Cerebellar cortex (tissue), 1 donor: ENCODE measurements at regions not wholly inside any gene's neighbourhood (a gene's known extent, or its start where the extent isn't known, plus 50 kb on each side); places are given as distances from the start of the nearest gene placed in this dataset.

ENCODE experiments used
- DNase-seq: peaks from one replicate; pipeline ENCODE4 v3.0.0-alpha.2; 2015; ENCODE audit warnings: low spot score

DNA sequence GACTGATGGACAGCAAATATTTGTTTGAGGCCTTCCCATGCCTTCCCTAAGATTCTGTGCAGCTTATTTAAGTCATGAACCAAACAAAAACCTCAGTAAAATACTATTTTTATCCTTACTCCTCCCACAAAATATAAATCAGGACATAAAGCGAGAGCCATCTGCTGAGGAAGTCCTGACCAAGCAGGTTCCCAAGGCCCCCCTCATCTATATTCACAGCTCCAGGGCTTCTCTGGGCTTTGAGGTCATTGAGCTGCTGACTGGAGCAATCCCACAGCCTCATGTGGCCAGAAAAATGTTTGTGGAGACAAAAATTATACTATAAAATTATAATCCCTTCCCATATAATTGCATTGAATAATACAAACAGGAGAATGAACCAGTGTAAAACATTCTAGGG, 846.2 kb downstream of the ADGRL2 start:
- DNase-seq, result no peak

GRCh38 chr1:82646336-82646735, 845.6 kb downstream of the ADGRL2 start:
- no peak for DNase-seq

- DNase-seq, result no peak
Observed at GRCh38 chr1:82644186-82644915, 843.6 kb downstream of the ADGRL2 start.

- no peak for DNase-seq
Observed at GRCh38 chr1:82640352-82640751, 839.6 kb downstream of the ADGRL2 start.

GRCh38 chr1:82634266-82634665, 833.5 kb downstream of the ADGRL2 start:
- DNase-seq, result no peak

- no peak for DNase-seq
Observed at GRCh38 chr1:82632155-82632554, 831.4 kb downstream of the ADGRL2 start.

DNA sequence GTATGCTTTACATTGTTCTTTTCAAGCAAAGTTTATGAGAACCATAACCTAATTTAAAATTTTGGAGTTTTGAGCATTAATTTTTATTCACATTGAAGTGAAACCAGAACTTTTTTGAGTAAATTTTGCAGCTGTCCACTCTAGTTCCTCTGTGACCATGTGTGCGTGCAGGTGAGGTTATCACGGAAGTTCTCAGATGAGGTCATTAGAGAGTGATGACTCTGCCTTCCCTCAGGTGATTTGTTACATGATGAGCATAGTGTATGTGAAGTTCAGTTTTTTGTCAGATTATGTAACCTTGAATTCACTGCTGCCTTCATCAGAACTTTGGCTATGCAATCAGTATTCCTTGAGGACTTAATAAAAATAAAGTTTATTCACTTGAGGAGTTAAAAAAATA, 828.2 kb downstream of the ADGRL2 start:
- no peak for DNase-seq

DNA sequence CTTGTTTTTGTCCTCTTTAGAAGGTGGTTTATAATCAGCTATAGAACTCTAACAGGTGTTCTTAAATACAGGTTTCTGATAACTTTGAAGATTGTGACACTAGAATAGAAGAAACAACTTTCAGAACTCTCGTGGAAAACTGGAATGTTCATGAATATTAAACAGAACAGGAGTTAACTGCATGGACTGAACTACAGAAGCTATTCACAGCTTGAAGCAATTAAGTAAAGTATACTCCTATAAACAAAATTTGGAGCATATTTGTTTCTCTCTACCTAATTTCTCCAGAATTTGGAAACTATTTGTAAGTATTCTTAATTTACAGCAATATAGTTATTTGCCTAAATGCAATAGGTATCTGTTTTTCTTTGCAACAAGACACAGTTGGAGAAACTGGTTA, 824.8 kb downstream of the ADGRL2 start:
- no peak for DNase-seq

- DNase-seq, result no peak
Observed at GRCh38 chr1:82621076-82621475, 820.3 kb downstream of the ADGRL2 start.

- no peak for DNase-seq
Observed at GRCh38 chr1:82614090-82614489, 813.4 kb downstream of the ADGRL2 start.

DNA sequence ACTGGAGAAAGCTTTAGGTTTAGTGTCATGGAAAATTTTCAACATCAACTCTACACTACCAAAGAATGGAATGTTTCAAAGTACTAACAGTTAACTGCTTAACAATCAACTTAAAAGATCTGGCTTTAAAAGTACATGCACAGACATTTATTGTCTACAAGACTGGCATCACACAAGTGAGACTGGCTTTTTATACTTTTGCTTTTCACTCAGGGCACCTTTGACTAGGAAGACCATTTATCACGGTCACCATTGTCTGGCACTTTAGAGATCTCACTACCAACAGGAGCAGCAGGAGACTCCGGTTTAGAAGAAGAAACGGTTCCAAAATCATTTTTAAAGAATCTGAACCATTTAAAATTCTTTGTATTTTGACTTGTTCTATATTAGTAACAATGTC, 812.3 kb downstream of the ADGRL2 start:
- DNase-seq, result no peak

GRCh38 chr1:82606546-82606945, 805.8 kb downstream of the ADGRL2 start:
- DNase-seq, result no peak

DNA sequence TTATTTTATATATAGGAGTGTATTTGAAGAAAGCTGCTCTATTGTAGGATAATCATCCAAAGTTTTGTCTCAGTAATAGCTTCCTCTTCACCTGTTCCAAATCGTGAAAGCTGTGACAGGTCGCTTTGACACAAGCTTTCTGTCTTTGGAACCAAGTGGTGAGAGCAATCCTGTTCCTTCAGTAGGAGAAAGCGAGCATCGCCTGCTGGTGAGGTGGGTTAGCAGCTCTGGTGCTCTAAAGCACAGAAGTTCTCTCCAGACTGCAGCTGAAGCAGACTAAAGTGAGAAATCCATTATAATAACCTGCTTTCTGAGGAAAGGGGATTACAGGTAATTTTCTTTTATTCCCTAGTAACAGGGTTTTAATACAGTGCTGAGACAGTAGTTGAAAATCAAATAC, 803.8 kb downstream of the ADGRL2 start:
- DNase-seq, result no peak

GRCh38 chr1:82600314-82600713, 799.6 kb downstream of the ADGRL2 start:
- DNase-seq, result no peak

DNA sequence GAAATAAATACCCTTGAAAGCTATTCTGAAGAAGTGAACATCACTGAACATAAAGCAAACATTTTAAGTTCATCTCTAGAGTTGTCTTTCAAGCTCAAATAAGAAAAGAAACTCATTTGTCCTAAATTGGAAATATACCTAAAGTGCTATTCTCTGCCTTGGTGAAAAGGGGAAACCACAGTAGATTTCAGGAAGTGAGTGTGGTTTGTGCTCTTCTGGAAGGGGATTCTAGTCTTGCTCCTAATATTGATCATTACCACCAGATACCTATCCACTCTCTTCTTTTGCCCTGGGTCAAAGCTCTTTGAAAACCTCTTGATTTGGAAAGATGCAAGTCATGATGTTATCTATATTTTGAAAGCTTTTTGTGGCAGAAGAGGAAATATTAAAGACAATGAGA, 798.1 kb downstream of the ADGRL2 start:
- no peak for DNase-seq

DNA sequence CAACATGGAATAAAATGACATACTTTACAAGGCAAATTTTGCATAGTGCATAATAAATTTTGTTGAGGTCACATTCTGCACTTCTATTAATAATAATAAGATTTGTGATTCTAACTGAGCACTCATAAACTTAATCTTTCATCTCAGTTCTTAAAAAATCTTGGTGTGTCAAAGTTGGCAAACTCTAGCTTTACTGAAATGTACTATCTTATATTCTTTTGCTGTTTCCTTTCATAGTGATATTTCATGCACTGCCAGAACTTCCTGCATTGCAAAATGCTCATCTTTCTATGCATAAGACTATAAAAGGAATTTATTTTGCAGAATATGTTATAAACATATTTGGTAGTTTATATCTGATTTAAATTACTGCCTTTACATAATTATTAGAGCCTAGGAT, 797.6 kb downstream of the ADGRL2 start:
- DNase-seq, result no peak

- DNase-seq, result no peak
Observed at GRCh38 chr1:82597649-82598048, 796.9 kb downstream of the ADGRL2 start.

DNA sequence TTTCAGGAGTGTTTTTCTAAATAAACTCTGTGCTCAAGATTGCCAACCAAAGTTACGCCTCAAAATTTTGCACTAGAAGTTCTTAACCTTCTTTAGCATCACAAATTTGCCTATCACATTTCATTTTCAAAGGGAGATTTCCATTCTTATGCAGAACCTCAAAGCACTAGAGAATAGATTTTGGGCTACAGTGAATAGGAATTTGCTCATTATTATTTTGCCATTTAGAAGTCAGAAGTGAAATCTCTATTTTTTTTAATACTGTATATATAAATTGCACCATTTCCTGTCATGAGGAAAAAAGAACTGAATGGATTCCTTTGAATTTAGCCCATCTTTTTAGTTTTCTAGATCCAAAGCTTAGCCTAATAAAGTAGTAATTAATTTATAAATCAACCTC, 796.4 kb downstream of the ADGRL2 start:
- no peak for DNase-seq

GRCh38 chr1:82593561-82593960, 792.8 kb downstream of the ADGRL2 start:
- no peak for DNase-seq

- no peak for DNase-seq
Observed at GRCh38 chr1:82589588-82589987, 788.9 kb downstream of the ADGRL2 start.

GRCh38 chr1:82587371-82587770, 786.6 kb downstream of the ADGRL2 start:
- DNase-seq, result no peak

DNA sequence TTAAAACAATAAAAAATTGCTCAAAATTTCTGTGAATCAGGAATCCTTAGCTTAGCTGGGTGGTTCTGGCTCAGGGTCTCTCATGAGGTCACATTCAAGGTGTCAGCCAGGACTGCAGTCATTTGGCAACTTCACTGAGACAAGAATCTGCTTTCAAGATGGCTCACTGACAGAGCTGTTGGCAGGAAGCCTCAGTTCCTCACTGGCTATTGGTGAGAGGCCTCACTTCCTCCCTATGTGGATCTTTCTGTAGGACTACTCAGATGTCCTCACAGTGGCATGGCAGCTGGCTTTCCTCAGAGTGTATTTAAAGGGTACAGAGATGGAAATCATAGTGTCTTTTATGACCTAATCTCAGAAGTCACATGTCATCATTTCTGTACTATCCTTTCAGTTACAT, 785.7 kb downstream of the ADGRL2 start:
- no peak for DNase-seq

DNA sequence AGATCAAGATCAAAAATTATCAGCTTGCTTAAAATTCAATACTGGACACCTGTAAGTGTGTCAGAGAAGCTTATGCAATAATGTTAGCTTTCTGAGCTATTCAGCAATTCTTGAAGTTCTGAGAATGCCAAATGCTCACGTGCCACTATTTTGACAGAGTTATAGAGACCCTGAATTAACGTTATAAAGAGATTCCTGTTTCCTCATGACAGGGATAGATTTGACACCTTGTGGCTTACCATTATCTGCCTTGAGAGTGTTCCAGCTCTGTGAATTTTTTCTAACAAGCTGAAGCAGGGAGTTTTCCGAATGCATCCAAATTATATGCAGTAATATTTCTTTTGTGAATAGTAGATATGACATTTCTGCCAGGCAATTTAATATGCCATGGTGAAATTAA, 781.6 kb downstream of the ADGRL2 start:
- DNase-seq, result no peak

GRCh38 chr1:82578086-82578726, 777.5 kb downstream of the ADGRL2 start:
- no peak for DNase-seq
